ENCODE measurements at regions not wholly inside any gene's neighbourhood (a gene's known extent, or its start where the extent isn't known, plus 50 kb on each side); places are given as distances from the start of the nearest gene placed in this dataset.

- TF ChIP-seq POLR2AphosphoS5 (IDR thresholded peaks at IDR 0.05) = no peak
- TF ChIP-seq CTCF (IDR thresholded peaks at IDR 0.05) = no peak
Measured at GRCh38 chr9:119078015-119078414, 291.2 kb downstream of the BRINP1 start.

All from upper lobe of left lung (tissue), 4 donors.